Thyroid gland (tissue), 4 donors: ENCODE measurements at regions not wholly inside any gene's neighbourhood (a gene's known extent, or its start where the extent isn't known, plus 50 kb on each side); places are given as distances from the start of the nearest gene placed in this dataset.

ENCODE experiments used
- CTCF ChIP-seq, 6 experiments: fragments of 200-600 bp in 3 of 6; fragments of 450-650 bp in 3 of 6; sonication (generic) in 3 of 6; IDR thresholded peaks; one replicate each; pipeline ENCODE4 v1.5.1; 2016 to 2019; ENCODE audit warnings: antibody characterized with exemption in 6 of 6, mild to moderate bottlenecking in 2 of 6, inconsistent platforms in 1 of 6, moderate library complexity in 1 of 6
- POLR2A ChIP-seq, 2 donors: fragments of 450-650 bp; IDR thresholded peaks; one replicate each; pipeline ENCODE4 v1.6.1; 2017; ENCODE audit warnings: antibody characterized with exemption in 2 of 2, mild to moderate bottlenecking in 2 of 2, moderate library complexity in 1 of 2

- no peak for TF ChIP-seq POLR2A (IDR thresholded peaks at IDR 0.05)
- TF ChIP-seq CTCF (IDR thresholded peaks at IDR 0.05) = no peak
Measured at GRCh38 chr5:44001675-44002380, 387.4 kb downstream of the FGF10 start.
